Heart right ventricle (tissue), 16 donors: ENCODE measurements at regions not wholly inside any gene's neighbourhood (a gene's known extent, or its start where the extent isn't known, plus 50 kb on each side); places are given as distances from the start of the nearest gene placed in this dataset.
"Not testable (repeated sequence)": the region's sequence is repeated elsewhere in the genome, so short reads cannot be mapped to it uniquely, and the experiment has no call there.

Experiments used
- ATAC-seq, 8 donors: fragments of 200-7000 bp; cut with Tn5 transposase; one replicate each; pipeline ENCODE4 v1.9.1; 2020; ENCODE audit warnings: mild to moderate bottlenecking in 8 of 8, moderate library complexity in 8 of 8, moderate number of reproducible peaks in 1 of 8
- DNase-seq, 2 donors: peaks; one replicate each; pipeline ENCODE4 v3.0.0-alpha.2; 2020
- H3K27ac ChIP-seq, 10 donors: fragments of 200-600 bp; sonication (generic) in 2 of 10; one replicate each; pipeline versions ENCODE4 v1.5.0 to v1.8.0; 2020 to 2022; ENCODE audit warnings: mild to moderate bottlenecking in 3 of 10
- H3K27me3 ChIP-seq, 7 donors: fragments of 200-600 bp; one replicate each; pipeline ENCODE4 v1.8.0; 2021 to 2022; ENCODE audit warnings: mild to moderate bottlenecking in 2 of 7
- H3K36me3 ChIP-seq, 9 donors: fragments of 200-600 bp; sonication (generic) in 1 of 9; one replicate each; pipeline versions ENCODE4 v1.5.0 to v1.8.0; 2020 to 2022; ENCODE audit warnings: mild to moderate bottlenecking in 2 of 9
- H3K4me1 ChIP-seq, 9 donors: fragments of 200-600 bp; sonication (generic) in 1 of 9; one replicate each; pipeline versions ENCODE4 v1.5.0 to v1.8.0; 2020 to 2022; ENCODE audit warnings: mild to moderate bottlenecking in 4 of 9
- H3K4me3 ChIP-seq, 10 donors: fragments of 200-600 bp; sonication (generic) in 2 of 10; one replicate each; pipeline versions ENCODE4 v1.5.0 to v1.8.0; 2020 to 2022; ENCODE audit warnings: mild to moderate bottlenecking in 7 of 10, moderate library complexity in 2 of 10
- H3K9me3 ChIP-seq, 11 donors: fragments of 200-600 bp in 10 of 11; sonication (generic) in 2 of 11; one replicate each; pipeline versions ENCODE4 v1.5.0 to v1.8.0; 2013 to 2022; ENCODE audit warnings: mild to moderate bottlenecking in 2 of 11, control low read depth in 1 of 11, moderate library complexity in 1 of 11
- WGBS, 2 donors: extraction: QIAGEN DNeasy Blood & Tissue Kit; methylation state at CpG; one replicate each; pipeline ENCODE4 v1.1.7; 2013; ENCODE audit warnings: inconsistent platforms in 1 of 2; 5-methylcytosine and 5-hydroxymethylcytosine counted together
- intact Hi-C, 10 donors: fragments of 100-400 bp; cut with DNase I; formaldehyde crosslinking; loops; one replicate each; pipeline versions ENCODE4 v1.11.1 to v1.14.2; 2022
- TF ChIP-seq, protein P1 (sequence below), 9 donors: fragments of 200-600 bp; sonication (generic) in 2 of 9; IDR thresholded peaks; one replicate each; pipeline versions ENCODE4 v1.5.0 to v1.8.0; 2021 to 2022; ENCODE audit warnings: antibody characterized with exemption in 9 of 9, mild to moderate bottlenecking in 5 of 9, moderate library complexity in 1 of 9
- donor health status: Arrhythmogenic right ventricular cardiomyopathy.
- donor health status: ischemic (EF 13 %, LVEDD 7.1; RV severe dilation, severe dysfunction).
- donor health status: healthy with polysubstance abuse.
- donor health status: DM: no; HTN: yes; CAD: no.
- donor health status: DM: no; HTN: no; CAD: no.
- donor health status: ischemic (EF 25% LVEDD 6.9; RV normal size, moderate dysfunction).
- donor health status: ischemic (EF 25% LVEDD 5.7; RV mildly dilated, moderate dysfunction).
- donor health status: healthy.
- donor health status: DM: yes; HTN: yes; CAD: no.
- donor health status: Ischemic cardiomyopathy.
- donor health status: ischemic (EF 35%, LVEDD 5.7; RV mildly dilated, moderate dysfunction).
- donor health status: nonischemic (EF 11% LVEDD 7.7; RV severe dilation, severe dysfunction).
- donor health status: DM: yes; HTN: yes; CAD: no.
- donor health status: PGD.
- donor health status: ischemic (EF 29% LVEDD 5.4; RV normal size, mild dysfunction).
- donor health status: nonischemic (EF 23%, LVEDD 6.1; RV moderate dilation, normal function).

DNA sequence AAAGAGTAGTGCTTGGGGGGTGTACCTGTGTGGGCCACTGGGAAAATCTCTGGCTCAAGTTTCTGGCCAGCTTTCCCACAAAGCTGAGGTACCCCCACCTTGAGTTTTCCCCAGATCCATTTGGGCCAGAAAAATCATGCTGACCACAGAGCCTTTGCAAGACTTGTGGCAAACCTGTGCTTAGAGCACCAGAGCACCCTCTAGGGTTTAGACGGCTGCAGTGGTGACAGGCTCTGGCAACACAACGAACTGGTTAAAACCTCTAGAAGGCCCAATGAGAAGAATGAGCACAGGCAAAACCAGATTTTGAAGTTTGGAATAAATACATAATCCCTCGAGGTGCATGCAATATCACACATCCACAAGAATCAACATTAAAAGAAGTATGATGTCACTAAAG, 290.7 kb upstream of the FOLH1 start:
- H3K27ac ChIP-seq = no peak overlapping the region
- TF ChIP-seq, protein P1, sequence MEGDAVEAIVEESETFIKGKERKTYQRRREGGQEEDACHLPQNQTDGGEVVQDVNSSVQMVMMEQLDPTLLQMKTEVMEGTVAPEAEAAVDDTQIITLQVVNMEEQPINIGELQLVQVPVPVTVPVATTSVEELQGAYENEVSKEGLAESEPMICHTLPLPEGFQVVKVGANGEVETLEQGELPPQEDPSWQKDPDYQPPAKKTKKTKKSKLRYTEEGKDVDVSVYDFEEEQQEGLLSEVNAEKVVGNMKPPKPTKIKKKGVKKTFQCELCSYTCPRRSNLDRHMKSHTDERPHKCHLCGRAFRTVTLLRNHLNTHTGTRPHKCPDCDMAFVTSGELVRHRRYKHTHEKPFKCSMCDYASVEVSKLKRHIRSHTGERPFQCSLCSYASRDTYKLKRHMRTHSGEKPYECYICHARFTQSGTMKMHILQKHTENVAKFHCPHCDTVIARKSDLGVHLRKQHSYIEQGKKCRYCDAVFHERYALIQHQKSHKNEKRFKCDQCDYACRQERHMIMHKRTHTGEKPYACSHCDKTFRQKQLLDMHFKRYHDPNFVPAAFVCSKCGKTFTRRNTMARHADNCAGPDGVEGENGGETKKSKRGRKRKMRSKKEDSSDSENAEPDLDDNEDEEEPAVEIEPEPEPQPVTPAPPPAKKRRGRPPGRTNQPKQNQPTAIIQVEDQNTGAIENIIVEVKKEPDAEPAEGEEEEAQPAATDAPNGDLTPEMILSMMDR (IDR thresholded peaks at IDR 0.05) = no peak
- intact Hi-C loops = no loop called here
- H3K4me3 ChIP-seq = no peak overlapping the region
- DNase-seq (no peak), ATAC-seq (no peak)
- H3K4me1 ChIP-seq = no peaks in the 10 kb centered on the region
- no peaks in the 10 kb centered on the region for H3K36me3 ChIP-seq
- WGBS, 2 donors = 69 to 73% methylated on average over 3 of the region's 3 CpGs
- H3K9me3 ChIP-seq = peaks cover 0 to 12% (median 0%) of the 10 kb centered on the region in 11 donors
- H3K27me3 ChIP-seq = no peaks in the 10 kb centered on the region

DNA sequence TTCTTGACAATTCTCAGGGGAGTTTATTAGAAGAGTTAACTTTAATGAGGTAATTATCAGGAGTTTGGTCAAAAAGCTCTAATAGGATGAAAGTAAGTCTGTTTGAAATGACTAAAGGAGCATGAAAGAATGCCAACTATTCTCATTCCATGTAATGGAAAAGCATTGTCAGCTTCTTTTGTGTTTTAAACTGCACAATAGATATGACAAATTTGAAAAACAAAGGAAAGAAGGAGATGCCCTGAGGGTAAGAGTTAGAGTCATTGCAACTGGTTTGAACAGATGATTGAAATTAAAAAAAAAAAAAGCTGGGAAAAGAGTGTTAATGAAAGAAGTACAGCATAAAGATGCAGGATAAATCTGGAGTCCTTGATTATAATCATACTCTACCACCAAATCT, 296.8 kb upstream of the FOLH1 start:
- intact Hi-C loops = no loop called here
- Histone ChIP-seq H3K27ac (no peak overlapping the region), H3K9me3 (peaks cover 0 to 13% (median 0%) of the 10 kb centered on the region in 11 donors), H3K4me1 (no peaks in the 10 kb centered on the region), H3K36me3 (no peaks in the 10 kb centered on the region), H3K4me3 (no peak overlapping the region), H3K27me3 (no peaks in the 10 kb centered on the region)
- ATAC-seq (no peak), DNase-seq (no peak)
- TF ChIP-seq, protein P1 (IDR thresholded peaks at IDR 0.05) = no peak

DNA sequence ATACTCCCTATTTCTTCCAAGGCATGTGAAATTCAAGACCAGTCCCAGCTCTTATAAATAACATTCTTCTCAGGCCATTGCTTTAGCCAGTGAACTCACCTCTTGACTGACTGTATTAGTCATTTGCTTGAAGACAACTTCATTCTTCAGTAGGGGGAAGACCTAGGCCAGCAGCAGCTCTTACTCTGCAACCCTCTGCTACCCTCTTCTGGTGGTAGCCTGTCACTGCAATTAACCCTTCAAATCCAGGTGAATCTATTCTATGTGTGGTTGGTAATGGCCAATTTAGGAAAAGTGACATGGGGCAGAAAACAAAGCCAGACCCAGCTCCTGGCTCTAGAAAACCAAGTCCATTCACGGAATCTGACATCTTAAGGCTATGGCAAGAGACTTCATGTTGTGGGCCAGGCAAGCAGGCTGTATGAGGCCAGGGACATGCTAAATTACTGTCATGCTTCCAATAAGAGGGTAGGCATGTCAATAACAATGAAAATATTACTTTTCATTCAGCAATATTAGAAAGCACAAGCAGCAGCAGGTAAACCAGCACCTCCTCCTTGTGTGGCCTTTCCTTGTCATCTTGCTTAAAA, 317.9 kb upstream of the FOLH1 start:
- not testable (repeated sequence) for DNase-seq, H3K4me1 ChIP-seq, H3K27me3 ChIP-seq, H3K9me3 ChIP-seq, H3K36me3 ChIP-seq, H3K27ac ChIP-seq, H3K4me3 ChIP-seq
- peak in 7 of 8 donors; percentile 42 to 81 (median 56) for ATAC-seq
- TF ChIP-seq, protein P1 (IDR thresholded peaks at IDR 0.05) = peak; percentile 34 to 71 (median 60)
- intact Hi-C loops = loop anchor here in 5 of 10 donors (2.0 to 10.0 kb wide), 4 partner anchors 292 to 302 kb away; no protein-coding TSS in a partner anchor
- WGBS, 2 donors = 5 to 19% methylated on average over 1 of the region's 1 CpG

DNA sequence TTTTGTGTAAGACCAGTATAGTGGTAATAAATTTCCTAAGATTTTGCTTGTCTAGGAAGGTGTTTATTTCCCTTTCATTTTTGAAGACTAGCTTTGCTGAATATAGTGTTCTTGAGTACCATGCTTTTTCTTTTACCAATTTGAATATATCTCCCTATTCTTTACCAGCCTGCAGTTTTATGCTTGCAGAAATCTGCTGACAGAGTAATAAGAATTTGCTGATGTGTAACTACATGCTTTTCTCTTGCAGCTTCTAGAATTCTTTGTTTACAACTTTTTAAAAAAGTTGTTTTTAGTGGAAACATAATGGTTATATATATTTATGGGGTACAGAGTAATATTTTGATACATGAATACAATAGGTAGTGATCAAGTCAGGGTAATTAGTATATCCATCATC, 324.8 kb upstream of the FOLH1 start:
- Histone ChIP-seq H3K9me3 (peaks cover 0 to 25% (median 0%) of the 10 kb centered on the region in 11 donors), H3K27me3 (no peaks in the 10 kb centered on the region), H3K27ac (no peak overlapping the region), H3K4me3 (no peak overlapping the region), H3K4me1 (no peaks in the 10 kb centered on the region), H3K36me3 (no peaks in the 10 kb centered on the region)
- intact Hi-C loops = loop anchor here in 1 of 10 donors (10.0 kb wide), 1 partner anchor 308 kb away; no protein-coding TSS in a partner anchor
- ATAC-seq (no peak), DNase-seq (no peak)
- TF ChIP-seq, protein P1 (IDR thresholded peaks at IDR 0.05) = no peak

DNA sequence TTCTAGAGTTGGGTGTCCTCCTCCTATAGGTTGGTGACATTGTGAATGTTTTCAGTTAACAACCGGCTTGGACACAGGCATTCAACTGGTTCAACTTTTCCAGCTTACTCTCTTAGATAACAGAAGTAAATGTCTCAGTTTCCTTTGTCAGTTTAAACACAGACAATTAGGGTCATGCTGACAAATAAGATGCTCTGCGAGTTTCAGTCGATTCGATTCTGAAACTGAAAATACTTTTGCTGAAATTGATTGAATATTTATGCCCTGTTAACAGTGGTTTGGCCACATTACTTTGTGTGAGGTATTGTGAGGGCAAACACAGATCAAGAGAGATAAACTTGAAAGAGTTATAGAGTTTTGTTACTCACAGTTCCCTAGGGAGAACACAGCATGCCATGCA, 330.5 kb upstream of the FOLH1 start:
- not testable (repeated sequence) for ATAC-seq, H3K36me3 ChIP-seq, H3K27me3 ChIP-seq, DNase-seq, H3K27ac ChIP-seq, H3K4me3 ChIP-seq, H3K4me1 ChIP-seq
- WGBS, 2 donors = 81 to 89% methylated on average over 4 of the region's 4 CpGs
- H3K9me3 ChIP-seq = peaks cover 0 to 12% (median 0%) of the 10 kb centered on the region in 11 donors
- intact Hi-C loops = loop anchor here in 1 of 10 donors (10.0 kb wide), 1 partner anchor 314 kb away; no protein-coding TSS in a partner anchor

DNA sequence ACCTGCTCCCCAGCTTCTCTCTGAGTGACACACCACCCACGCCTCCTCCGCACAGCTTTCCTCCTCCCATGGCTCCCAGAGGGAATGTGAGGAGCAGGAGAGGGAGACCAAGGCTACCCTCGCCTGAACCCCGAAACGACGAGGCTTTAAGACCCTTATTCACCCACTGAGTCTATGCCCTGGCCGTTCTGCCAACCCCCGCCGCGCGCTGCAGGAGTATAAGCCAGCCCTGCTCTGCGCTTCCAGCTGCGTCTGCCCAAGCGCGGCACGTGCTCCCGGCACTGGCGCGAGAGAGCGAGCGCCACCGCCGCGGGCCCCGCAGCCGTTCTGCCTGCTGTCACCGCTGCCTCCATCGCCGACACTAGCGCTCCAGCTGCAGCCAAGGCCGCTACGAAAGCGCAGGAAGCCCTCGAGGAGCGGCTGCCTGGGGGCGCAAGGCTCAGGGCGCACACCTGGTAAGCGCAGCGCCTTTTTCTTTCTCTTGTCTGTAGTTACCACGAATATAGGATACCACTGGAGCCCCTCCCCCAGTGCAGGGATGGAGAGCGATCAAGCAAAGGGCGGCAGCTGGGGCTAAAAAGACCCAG, 350.0 kb upstream of the FOLH1 start:
- peaks cover 0 to 61% (median 10%) of the 10 kb centered on the region in 7 donors for H3K27me3 ChIP-seq
- intact Hi-C loops, H3K4me1 ChIP-seq, H3K4me3 ChIP-seq, H3K9me3 ChIP-seq, ATAC-seq, DNase-seq, H3K36me3 ChIP-seq, H3K27ac ChIP-seq: not testable (repeated sequence)
- WGBS, 2 donors = 3 to 5% methylated on average over 42 of the region's 42 CpGs

DNA sequence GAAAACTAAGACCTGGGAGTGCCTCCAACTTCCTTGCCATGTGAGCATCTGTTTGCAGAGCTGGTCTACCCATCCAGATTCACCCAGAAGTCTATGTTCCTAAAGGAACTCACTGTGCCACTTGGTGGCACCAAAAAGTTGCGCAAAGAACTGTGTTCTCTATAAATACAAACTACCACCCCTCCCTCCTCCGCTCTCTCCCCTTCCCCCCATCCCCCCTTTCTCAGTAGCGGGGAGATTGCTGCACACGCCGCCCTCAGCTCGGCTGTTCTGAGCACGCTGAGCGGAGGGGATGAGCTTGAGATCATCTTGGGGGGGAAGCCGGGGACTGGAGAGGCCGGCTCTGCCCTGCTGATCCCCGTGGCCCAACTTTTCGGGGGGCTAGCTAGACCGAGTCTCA, 352.2 kb upstream of the FOLH1 start:
- H3K4me3 ChIP-seq, H3K36me3 ChIP-seq, ATAC-seq, DNase-seq, intact Hi-C loops, H3K9me3 ChIP-seq, H3K4me1 ChIP-seq, H3K27ac ChIP-seq: not testable (repeated sequence)
- 12 to 16% methylated on average over 13 of the region's 13 CpGs for WGBS, 2 donors
- H3K27me3 ChIP-seq = peaks cover 0 to 61% (median 10%) of the 10 kb centered on the region in 7 donors
